AG09319 (cell line): ENCODE measurements at regions not wholly inside any gene's neighbourhood (a gene's known extent, or its start where the extent isn't known, plus 50 kb on each side); places are given as distances from the start of the nearest gene placed in this dataset.
"Not testable (repeated sequence)": the region's sequence is repeated elsewhere in the genome, so short reads cannot be mapped to it uniquely, and the experiment has no call there.

Source experiments
- DNase-seq: peaks from one replicate; pipeline ENCODE4 v3.0.0-alpha.2; 2010; ENCODE audit warnings: low read depth; ENCODE audit errors: extremely low read depth
- TF ChIP-seq, protein P1 (sequence below): IDR thresholded peaks from 2 replicates; pipeline ENCODE4 v1.5.1; 2011; ENCODE audit warnings: low read depth, mild to moderate bottlenecking, inconsistent platforms, low read length, moderate library complexity

- TF ChIP-seq, protein P1, sequence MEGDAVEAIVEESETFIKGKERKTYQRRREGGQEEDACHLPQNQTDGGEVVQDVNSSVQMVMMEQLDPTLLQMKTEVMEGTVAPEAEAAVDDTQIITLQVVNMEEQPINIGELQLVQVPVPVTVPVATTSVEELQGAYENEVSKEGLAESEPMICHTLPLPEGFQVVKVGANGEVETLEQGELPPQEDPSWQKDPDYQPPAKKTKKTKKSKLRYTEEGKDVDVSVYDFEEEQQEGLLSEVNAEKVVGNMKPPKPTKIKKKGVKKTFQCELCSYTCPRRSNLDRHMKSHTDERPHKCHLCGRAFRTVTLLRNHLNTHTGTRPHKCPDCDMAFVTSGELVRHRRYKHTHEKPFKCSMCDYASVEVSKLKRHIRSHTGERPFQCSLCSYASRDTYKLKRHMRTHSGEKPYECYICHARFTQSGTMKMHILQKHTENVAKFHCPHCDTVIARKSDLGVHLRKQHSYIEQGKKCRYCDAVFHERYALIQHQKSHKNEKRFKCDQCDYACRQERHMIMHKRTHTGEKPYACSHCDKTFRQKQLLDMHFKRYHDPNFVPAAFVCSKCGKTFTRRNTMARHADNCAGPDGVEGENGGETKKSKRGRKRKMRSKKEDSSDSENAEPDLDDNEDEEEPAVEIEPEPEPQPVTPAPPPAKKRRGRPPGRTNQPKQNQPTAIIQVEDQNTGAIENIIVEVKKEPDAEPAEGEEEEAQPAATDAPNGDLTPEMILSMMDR: no peak
- DNase-seq: no peak
These were observed 767.9 kb upstream of the DEFB115 start for GRCh38 chr20:30489614-30490003.

GRCh38 chr20:30491016-30491415 is 766.4 kb upstream of the DEFB115 start:
- TF ChIP-seq, protein P1: no peak
- no peak for DNase-seq

DNA sequence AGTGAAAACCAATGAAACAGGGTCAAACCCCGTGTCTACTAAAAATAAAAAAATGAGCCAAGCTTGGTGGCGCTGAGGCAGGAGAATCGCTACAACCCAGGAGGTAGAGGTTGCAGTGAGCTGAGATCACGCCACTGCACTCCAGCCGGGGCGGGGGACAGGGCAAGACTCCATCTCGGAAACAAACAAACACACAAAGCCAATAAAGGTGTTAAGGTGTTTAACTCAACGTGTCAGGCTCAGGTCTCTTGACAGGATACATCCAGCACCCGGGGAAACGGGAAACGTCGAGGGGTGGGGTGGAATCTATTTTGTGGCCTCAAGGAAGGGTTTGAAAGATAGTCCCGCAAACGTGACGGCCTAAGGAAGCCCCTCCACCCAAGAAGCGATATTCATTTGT is 760.8 kb upstream of the DEFB115 start:
- DNase-seq: not testable (repeated sequence)

DNA sequence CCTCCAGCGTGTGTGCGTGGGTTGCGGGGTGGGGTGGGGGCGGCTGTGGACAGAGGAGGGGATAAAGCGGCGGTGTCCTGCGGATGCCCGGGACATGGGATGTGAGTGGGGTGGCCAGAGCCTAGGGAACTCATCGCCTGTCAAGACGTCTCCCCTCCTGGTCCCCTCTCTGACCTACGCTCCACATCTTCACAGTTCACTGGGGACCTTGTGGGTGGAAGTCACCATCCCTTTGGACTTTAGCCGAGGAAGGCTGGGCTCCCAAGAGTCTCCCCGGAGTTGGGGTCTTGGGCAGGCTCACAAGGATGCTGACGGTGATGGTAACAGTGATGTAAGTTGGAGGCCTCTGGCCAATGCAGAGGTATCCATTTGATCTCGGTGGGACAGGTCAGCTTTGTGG is 760.3 kb upstream of the DEFB115 start:
- not testable (repeated sequence) for DNase-seq

DNA sequence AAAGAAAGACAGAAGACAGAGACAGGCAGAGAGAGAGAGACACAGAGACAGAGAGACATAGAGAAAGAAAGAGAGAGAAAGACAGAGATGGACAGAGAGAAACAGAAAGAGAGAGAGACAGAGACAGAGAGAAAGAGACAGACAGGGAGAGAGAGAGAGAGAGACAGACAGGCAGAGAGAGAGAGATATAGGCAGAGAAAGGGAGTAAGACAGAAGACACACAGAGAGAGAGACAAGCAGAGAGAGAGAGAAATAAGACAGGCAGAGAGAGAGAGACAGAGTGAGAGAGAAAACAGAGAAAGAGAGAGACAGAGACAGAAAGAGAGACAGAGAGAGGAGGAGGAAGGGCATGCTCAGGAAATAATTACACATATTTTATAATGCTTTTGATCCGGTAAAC is 758.3 kb upstream of the DEFB115 start:
- TF ChIP-seq, protein P1: no peak
- DNase-seq: no peak

DNA sequence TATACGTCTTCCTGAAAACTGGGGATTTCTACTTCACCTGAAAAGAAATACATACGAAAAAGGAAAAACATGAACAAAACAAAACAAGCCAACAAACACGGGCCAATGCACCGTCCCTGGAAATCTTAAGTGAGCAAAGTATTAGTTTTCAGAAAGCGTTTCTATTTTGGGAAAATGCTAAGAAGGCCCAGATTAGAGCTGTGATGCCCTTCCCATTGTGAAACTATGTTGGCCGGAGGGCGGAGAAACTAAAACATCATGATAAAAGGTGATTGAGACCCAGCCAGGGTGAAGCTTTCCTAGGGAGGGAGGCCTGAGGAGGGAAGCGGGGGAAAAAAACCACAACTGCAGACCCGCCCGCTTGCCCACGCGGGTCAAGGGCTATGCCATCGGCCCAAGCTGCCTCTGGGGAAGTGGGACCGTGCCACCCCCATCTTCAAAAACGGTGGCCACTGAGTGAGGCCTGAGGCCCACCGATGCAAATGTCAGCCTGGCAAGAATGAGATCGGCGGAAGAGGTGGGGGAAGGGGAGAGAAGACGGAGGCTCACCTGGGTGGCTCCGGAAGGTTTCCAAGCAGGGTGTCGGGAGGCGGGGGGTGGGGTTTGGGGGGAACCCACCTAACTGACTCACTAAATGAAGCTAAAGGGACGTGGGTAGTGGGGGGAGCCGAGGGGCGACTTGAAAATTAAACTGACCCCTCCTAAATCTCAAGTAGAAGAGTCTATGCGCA is 757.6 kb upstream of the DEFB115 start:
- DNase-seq: not testable (repeated sequence)

DNA sequence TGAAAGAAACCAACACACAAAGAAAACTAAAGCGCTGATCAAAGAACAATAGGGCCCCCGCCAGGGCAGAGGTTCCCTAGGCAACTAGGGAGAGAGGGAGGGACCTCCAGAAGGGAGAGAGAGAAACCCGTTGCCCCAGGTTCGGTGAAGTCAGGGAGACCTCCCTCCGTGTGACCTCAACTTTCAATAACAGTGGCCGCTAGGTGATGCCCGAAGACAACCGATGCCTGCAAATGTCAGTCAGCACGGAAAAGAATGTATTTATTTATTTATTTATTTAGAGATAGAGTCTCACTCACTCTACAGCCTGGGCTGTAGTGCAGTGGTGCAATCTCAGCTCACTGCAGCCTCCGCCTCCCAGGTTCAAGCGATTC is 757.0 kb upstream of the DEFB115 start:
- DNase-seq: not testable (repeated sequence)

DNA sequence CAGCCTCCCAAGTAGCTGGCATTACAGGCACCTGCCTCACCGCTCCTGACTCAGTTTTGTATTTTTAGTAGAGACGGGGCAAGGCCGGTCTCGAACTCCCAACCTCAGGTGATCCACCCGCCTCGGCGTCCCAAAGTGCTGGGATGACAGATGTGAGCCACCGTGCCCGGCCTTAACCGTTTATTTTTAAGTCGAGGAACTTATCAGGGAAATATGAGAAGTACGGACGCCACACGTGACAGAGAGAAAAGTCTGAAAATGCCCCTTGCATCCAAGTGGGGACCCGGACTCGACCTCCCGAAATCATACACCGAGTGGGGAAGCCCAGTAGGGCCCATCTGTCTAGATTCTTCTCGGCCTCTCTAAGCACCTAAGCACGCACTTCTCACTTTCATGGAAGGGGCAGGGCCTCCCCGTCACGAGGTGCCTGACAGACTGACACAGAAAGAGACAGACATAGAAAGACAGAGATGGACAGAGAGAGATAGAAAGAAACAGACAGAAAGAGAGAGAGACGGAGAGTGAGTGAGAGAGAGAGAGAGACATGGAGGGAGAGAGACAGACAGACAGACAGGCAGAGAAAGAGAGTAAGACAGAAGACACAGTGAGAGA is 756.5 kb upstream of the DEFB115 start:
- no peak for DNase-seq
- TF ChIP-seq, protein P1: no peak

DNA sequence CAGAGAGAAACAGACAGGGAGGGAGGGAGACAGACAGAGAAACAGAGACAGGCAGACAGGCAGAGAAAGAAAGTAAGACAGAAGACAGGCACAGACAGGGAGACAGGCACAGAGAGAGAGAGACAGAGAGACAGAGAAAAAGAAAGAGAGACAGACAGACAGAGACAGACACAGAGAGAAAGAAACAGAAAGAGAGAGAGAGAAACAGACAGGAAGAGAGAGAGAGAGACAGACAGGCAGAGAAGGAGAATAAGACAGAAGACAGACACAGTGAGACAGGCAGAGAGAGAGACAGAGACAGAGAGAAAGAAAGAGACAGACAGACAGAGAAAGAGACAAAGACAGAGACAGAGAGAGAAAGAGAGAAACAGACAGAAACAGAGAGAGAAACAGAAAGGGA is 754.8 kb upstream of the DEFB115 start:
- TF ChIP-seq, protein P1: no peak
- DNase-seq: no peak

GRCh38 chr20:30503204-30503603 is 754.3 kb upstream of the DEFB115 start:
- not testable (repeated sequence) for DNase-seq
